Heart left ventricle (tissue), 16 donors: ENCODE measurements at regions not wholly inside any gene's neighbourhood (a gene's known extent, or its start where the extent isn't known, plus 50 kb on each side); places are given as distances from the start of the nearest gene placed in this dataset.

Source experiments
- ATAC-seq, 4 donors: fragments of 200-7000 bp; cut with Tn5 transposase; one replicate each; pipeline ENCODE4 v1.9.1; 2020 to 2022; ENCODE audit warnings: moderate library complexity in 4 of 4, mild to moderate bottlenecking in 3 of 4, moderate number of reproducible peaks in 1 of 4
- DNase-seq, 5 donors: peaks; one replicate each; pipeline ENCODE4 v3.0.0-alpha.2; 2020
- H3K27ac ChIP-seq, 12 donors: fragments of 200-600 bp; sonication (generic) in 4 of 12; one replicate each; pipeline versions ENCODE4 v1.5.0 to v1.8.0; 2016 to 2022; ENCODE audit warnings: mild to moderate bottlenecking in 2 of 12
- H3K27me3 ChIP-seq, 9 donors: fragments of 200-600 bp; sonication (generic) in 2 of 9; one replicate each; pipeline versions ENCODE4 v1.5.1 to v1.8.0; 2016 to 2022; ENCODE audit warnings: mild to moderate bottlenecking in 3 of 9
- H3K36me3 ChIP-seq, 9 donors: fragments of 200-600 bp; sonication (generic) in 2 of 9; one replicate each; pipeline versions ENCODE4 v1.5.0 to v1.8.0; 2018 to 2022; ENCODE audit warnings: mild to moderate bottlenecking in 2 of 9
- H3K4me1 ChIP-seq, 12 donors: fragments of 200-600 bp; sonication (generic) in 4 of 12; one replicate each; pipeline versions ENCODE4 v1.5.0 to v1.8.0; 2016 to 2022; ENCODE audit warnings: mild to moderate bottlenecking in 3 of 12
- H3K4me3 ChIP-seq, 12 donors: fragments of 200-600 bp; sonication (generic) in 4 of 12; one replicate each; pipeline versions ENCODE4 v1.5.0 to v1.8.0; 2017 to 2022; ENCODE audit warnings: mild to moderate bottlenecking in 9 of 12, moderate library complexity in 4 of 12
- H3K9me3 ChIP-seq, 12 donors: fragments of 200-600 bp; sonication (generic) in 4 of 12; one replicate each; pipeline versions ENCODE4 v1.5.0 to v1.8.0; 2016 to 2022; ENCODE audit warnings: mild to moderate bottlenecking in 1 of 12
- CTCF ChIP-seq, 12 donors: fragments of 200-600 bp; sonication (generic) in 4 of 12; IDR thresholded peaks; one replicate each; pipeline versions ENCODE4 v1.5.0 to v1.8.0; 2018 to 2022; ENCODE audit warnings: antibody characterized with exemption in 12 of 12, mild to moderate bottlenecking in 5 of 12
- POLR2A ChIP-seq, 2 donors: fragments of 450-650 bp; IDR thresholded peaks; one replicate each; pipeline ENCODE4 v1.6.1; 2017; ENCODE audit warnings: antibody characterized with exemption in 2 of 2, mild to moderate bottlenecking in 2 of 2, moderate library complexity in 2 of 2
- WGBS, 4 donors: extraction: QIAGEN DNeasy Blood & Tissue Kit in 2 of 4; methylation state at CpG; one replicate each; pipeline versions ENCODE4 v1.1.5 to v1.1.7; 2013 to 2018; 5-methylcytosine and 5-hydroxymethylcytosine counted together
- intact Hi-C, 10 donors: fragments of 100-400 bp; cut with DNase I; formaldehyde crosslinking; loops; one replicate each; pipeline versions ENCODE4 v1.11.1 to v1.14.2; 2022
- donor health status: ischemic (EF 13 %, LVEDD 7.1; RV severe dilation, severe dysfunction).
- donor health status: healthy with polysubstance abuse.
- donor health status: DM: no; HTN: yes; CAD: no.
- donor health status: DM: no; HTN: no; CAD: no.
- donor health status: ischemic (EF 25% LVEDD 6.9; RV normal size, moderate dysfunction).
- donor health status: ischemic (EF 25% LVEDD 5.7; RV mildly dilated, moderate dysfunction).
- donor health status: healthy.
- donor health status: DM: yes; HTN: yes; CAD: no.
- donor health status: ischemic (EF 35%, LVEDD 5.7; RV mildly dilated, moderate dysfunction).
- donor health status: nonischemic (EF 11% LVEDD 7.7; RV severe dilation, severe dysfunction).
- donor health status: DM: yes; HTN: yes; CAD: no.
- donor health status: PGD.
- donor health status: ischemic (EF 29% LVEDD 5.4; RV normal size, mild dysfunction).
- donor health status: nonischemic (EF 23%, LVEDD 6.1; RV moderate dilation, normal function).

- TF ChIP-seq POLR2A (IDR thresholded peaks at IDR 0.05) = no peak
- TF ChIP-seq CTCF (IDR thresholded peaks at IDR 0.05) = no peak
- H3K27me3 ChIP-seq = peaks cover 8 to 85% (median 36%) of the 10 kb centered on the region in 9 donors
- WGBS, 4 donors = 68 to 80% (median 74%) methylated on average over 4 of the region's 4 CpGs
Observed at GRCh38 chr12:113647048-113647447, 175.4 kb upstream of the LHX5 start.

GRCh38 chr12:113645603-113646002 lies 173.9 kb upstream of the LHX5 start:
- Histone ChIP-seq H3K36me3 (no peaks in the 10 kb centered on the region), H3K4me3 (no peak overlapping the region), H3K4me1 (no peaks in the 10 kb centered on the region), H3K27me3 (peaks cover 8 to 88% (median 46%) of the 10 kb centered on the region in 9 donors), H3K9me3 (no peaks in the 10 kb centered on the region), H3K27ac (no peak overlapping the region)
- ATAC-seq (no peak), DNase-seq (no peak)
- 32 to 50% (median 41%) methylated on average over 11 to 14 of the region's 14 CpGs for WGBS, 4 donors
- TF ChIP-seq POLR2A (IDR thresholded peaks at IDR 0.05) = no peak
- no peak for TF ChIP-seq CTCF (IDR thresholded peaks at IDR 0.05)
- intact Hi-C loops = no loop called here

More at GRCh38 chr12:113647048-113647447, 175.4 kb upstream of the LHX5 start:
- no peak overlapping the region for H3K27ac ChIP-seq
- no peak for ATAC-seq
- intact Hi-C loops = no loop called here
- no peaks in the 10 kb centered on the region for H3K9me3 ChIP-seq
- no peaks in the 10 kb centered on the region for H3K36me3 ChIP-seq
- DNase-seq = no peak
- H3K4me1 ChIP-seq = no peaks in the 10 kb centered on the region
- H3K4me3 ChIP-seq = no peak overlapping the region

GRCh38 chr12:113645183-113645582 lies 173.5 kb upstream of the LHX5 start:
- TF ChIP-seq CTCF (IDR thresholded peaks at IDR 0.05) (no peak), POLR2A (IDR thresholded peaks at IDR 0.05) (no peak)
- ATAC-seq (no peak), DNase-seq (no peak)
- H3K4me3 ChIP-seq = no peak overlapping the region
- H3K4me1 ChIP-seq = no peaks in the 10 kb centered on the region
- H3K27me3 ChIP-seq = peaks cover 8 to 90% (median 46%) of the 10 kb centered on the region in 9 donors
- H3K9me3 ChIP-seq = no peaks in the 10 kb centered on the region
- H3K36me3 ChIP-seq = no peaks in the 10 kb centered on the region
- intact Hi-C loops = no loop called here
- 64 to 91% (median 77%) methylated on average over 2 of the region's 2 CpGs for WGBS, 4 donors
- no peak overlapping the region for H3K27ac ChIP-seq

- no peaks in the 10 kb centered on the region for H3K36me3 ChIP-seq
- ATAC-seq (no peak), DNase-seq (no peak)
- no peak overlapping the region for H3K4me3 ChIP-seq
- intact Hi-C loops = no loop called here
- no peaks in the 10 kb centered on the region for H3K9me3 ChIP-seq
- no peaks in the 10 kb centered on the region for H3K4me1 ChIP-seq
- TF ChIP-seq POLR2A (IDR thresholded peaks at IDR 0.05) (no peak), CTCF (IDR thresholded peaks at IDR 0.05) (no peak)
- peaks cover 16 to 90% (median 44%) of the 10 kb centered on the region in 9 donors for H3K27me3 ChIP-seq
- H3K27ac ChIP-seq = no peak overlapping the region
- 34 to 49% (median 41%) methylated on average over 8 of the region's 8 CpGs for WGBS, 4 donors
Observed at GRCh38 chr12:113643177-113643974, 171.7 kb upstream of the LHX5 start.
